HG03159 (cell line): ENCODE measurements at regions not wholly inside any gene's neighbourhood (a gene's known extent, or its start where the extent isn't known, plus 50 kb on each side); places are given as distances from the start of the nearest gene placed in this dataset.
"Not testable (repeated sequence)": the region's sequence is repeated elsewhere in the genome, so short reads cannot be mapped to it uniquely, and the experiment has no call there.

Source experiments
- ATAC-seq: cut with Tn5 transposase; IDR thresholded peaks from one replicate; pipeline ENCODE4 v1.9.1; 2021; ENCODE audit warnings: mild to moderate bottlenecking, moderate library complexity; ENCODE audit not compliant: unreplicated experiment

GRCh38 chr16:66121466-66121865, 245.0 kb upstream of the CDH5 start:
- ATAC-seq: no peak

GRCh38 chr16:66120656-66121055, 245.8 kb upstream of the CDH5 start:
- no peak for ATAC-seq

GRCh38 chr16:66116163-66117002, 250.1 kb upstream of the CDH5 start:
- no peak for ATAC-seq

GRCh38 chr16:66115373-66115772, 251.1 kb upstream of the CDH5 start:
- ATAC-seq: no peak

- no peak for ATAC-seq
Observed at GRCh38 chr16:66113223-66113622, 253.3 kb upstream of the CDH5 start.

GRCh38 chr16:66109677-66110076, 256.8 kb upstream of the CDH5 start:
- no peak for ATAC-seq

GRCh38 chr16:66107661-66108060, 258.8 kb upstream of the CDH5 start:
- no peak for ATAC-seq

GRCh38 chr16:66103211-66103610, 263.3 kb upstream of the CDH5 start:
- no peak for ATAC-seq

- ATAC-seq: no peak
Observed at GRCh38 chr16:66099306-66099705, 267.2 kb upstream of the CDH5 start.

- ATAC-seq: no peak
Observed at GRCh38 chr16:66097751-66098150, 268.7 kb upstream of the CDH5 start.

GRCh38 chr16:66095676-66096075, 270.8 kb upstream of the CDH5 start:
- ATAC-seq: no peak

GRCh38 chr16:66093191-66093590, 273.3 kb upstream of the CDH5 start:
- no peak for ATAC-seq

- ATAC-seq: no peak
Observed at GRCh38 chr16:66091471-66091891, 275.0 kb upstream of the CDH5 start.

GRCh38 chr16:66088681-66089080, 277.8 kb upstream of the CDH5 start:
- ATAC-seq: no peak

GRCh38 chr16:66087308-66087707, 279.2 kb upstream of the CDH5 start:
- ATAC-seq: no peak

GRCh38 chr16:66085651-66086050, 280.8 kb upstream of the CDH5 start:
- ATAC-seq: no peak

- not testable (repeated sequence) for ATAC-seq
Observed at GRCh38 chr16:66084731-66085130, 281.8 kb upstream of the CDH5 start.

- no peak for ATAC-seq
Observed at GRCh38 chr16:66084306-66084705, 282.2 kb upstream of the CDH5 start.

GRCh38 chr16:66083171-66083570, 283.3 kb upstream of the CDH5 start:
- ATAC-seq: no peak

GRCh38 chr16:66082424-66082823, 284.1 kb upstream of the CDH5 start:
- ATAC-seq: no peak

GRCh38 chr16:66081775-66082366, 284.6 kb upstream of the CDH5 start:
- ATAC-seq: no peak

GRCh38 chr16:66079671-66080334, 286.7 kb upstream of the CDH5 start:
- no peak for ATAC-seq
